ENCODE measurements at regions not wholly inside any gene's neighbourhood (a gene's known extent, or its start where the extent isn't known, plus 50 kb on each side); places are given as distances from the start of the nearest gene placed in this dataset.

DNA sequence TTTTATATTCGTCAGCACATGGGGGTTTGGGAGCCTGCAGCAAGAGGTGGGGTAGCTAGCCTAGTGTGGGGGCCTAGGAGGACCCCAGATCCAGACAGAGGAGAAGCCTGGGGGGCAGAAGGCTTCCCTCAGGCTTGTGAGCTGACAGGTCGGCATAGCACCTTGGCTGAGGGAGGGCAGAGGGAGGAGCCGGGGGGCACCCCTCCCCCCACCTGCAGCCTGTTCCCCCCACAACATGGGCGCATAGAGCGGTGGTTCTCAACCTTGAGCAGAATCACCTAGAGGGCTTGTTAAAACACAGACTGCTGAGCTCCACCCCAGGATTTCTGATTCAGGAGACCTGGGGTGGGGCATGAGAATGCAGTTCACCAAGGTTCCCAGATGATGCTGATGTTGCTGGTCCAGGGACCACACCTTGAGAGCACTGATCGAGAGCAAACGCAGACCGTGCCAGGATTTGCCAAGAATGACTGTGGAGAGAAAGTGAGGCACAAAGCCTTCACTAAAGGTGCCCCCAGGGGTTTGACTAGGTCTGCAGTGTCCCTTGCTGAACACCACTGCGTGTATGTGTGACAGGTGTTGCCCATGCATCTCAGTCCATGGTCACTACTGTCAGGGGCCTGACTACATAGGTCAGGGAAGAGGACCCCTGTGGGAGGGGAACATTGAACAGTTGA is 163.3 kb downstream of the MACROH2A1 start:
- TF ChIP-seq FOXK2 (IDR thresholded peaks at IDR 0.05), result no peak
- TF ChIP-seq PKNOX1 (IDR thresholded peaks at IDR 0.05), result no peak
- no peak for TF ChIP-seq HDGF (IDR thresholded peaks at IDR 0.05; ENCODE audit: borderline replicate concordance)
- no peak for TF ChIP-seq CTBP1 (IDR thresholded peaks at IDR 0.05; ENCODE audit: borderline replicate concordance)
- no peak for TF ChIP-seq FOXA1 (IDR thresholded peaks at IDR 0.05)
- TF ChIP-seq NFRKB (IDR thresholded peaks at IDR 0.05), result no peak
- no peak for TF ChIP-seq LEF1 (IDR thresholded peaks at IDR 0.05; ENCODE audit: borderline replicate concordance)
- TF ChIP-seq TARDBP (IDR thresholded peaks at IDR 0.05), result no peak
- no peak for TF ChIP-seq L3MBTL2 (conservative IDR thresholded peaks at IDR 0.05)
- no peak for TF ChIP-seq ELF4 (IDR thresholded peaks at IDR 0.05)
- TF ChIP-seq FOXM1 (IDR thresholded peaks at IDR 0.05; ENCODE audit: borderline replicate concordance), result no peak
- TF ChIP-seq ARNT (IDR thresholded peaks at IDR 0.05), result no peak
- TF ChIP-seq SUZ12 (IDR thresholded peaks at IDR 0.05), result no peak
- no peak for DNase-seq (ENCODE audit: extremely low spot score)
- CTCF ChIA-PET, result no interaction called here
- POLR2A ChIA-PET, result interaction anchor here (0.7 kb wide), 1 partner anchor 9 kb away, joined by 3 read pairs; no protein-coding TSS in a partner anchor

GRCh38 chr5:135234666-135235401 is 164.2 kb downstream of the MACROH2A1 start:
- no peak for DNase-seq (ENCODE audit: extremely low spot score)
- CTCF ChIA-PET, result no interaction called here
- POLR2A ChIA-PET, result no interaction called here
- no peak for TF ChIP-seq PKNOX1 (IDR thresholded peaks at IDR 0.05)

DNA sequence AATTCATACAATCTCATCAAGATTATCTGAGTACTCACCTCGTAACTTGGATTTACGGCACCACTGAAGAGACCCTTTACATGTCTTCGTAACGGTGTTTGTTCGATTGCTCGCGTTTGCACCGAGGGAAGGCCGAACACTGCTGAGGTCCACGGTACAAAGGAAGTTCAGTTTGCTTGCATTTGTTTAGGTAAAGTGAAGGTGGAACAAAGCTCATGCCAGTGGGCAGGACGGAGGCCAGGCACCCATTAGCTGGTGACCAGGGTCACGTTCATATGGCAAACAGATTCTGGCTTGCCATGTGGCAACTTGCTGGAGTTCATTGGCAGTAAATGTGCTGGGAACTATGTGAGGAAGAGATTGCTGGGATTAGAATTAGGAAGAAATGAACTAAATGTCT is 164.8 kb downstream of the MACROH2A1 start:
- no peak for DNase-seq (ENCODE audit: extremely low spot score)
- CTCF ChIA-PET, result no interaction called here
- POLR2A ChIA-PET, result no interaction called here
- TF ChIP-seq LEF1 (IDR thresholded peaks at IDR 0.05; ENCODE audit: borderline replicate concordance) (no peak), ZNF384 (IDR thresholded peaks at IDR 0.05) (no peak), HDGF (IDR thresholded peaks at IDR 0.05; ENCODE audit: borderline replicate concordance) (no peak), FOXK2 (IDR thresholded peaks at IDR 0.05) (no peak), PKNOX1 (IDR thresholded peaks at IDR 0.05) (no peak), TARDBP (IDR thresholded peaks at IDR 0.05) (no peak), FOXM1 (IDR thresholded peaks at IDR 0.05; ENCODE audit: borderline replicate concordance) (no peak), BHLHE40 (IDR thresholded peaks at IDR 0.05; ENCODE audit: borderline replicate concordance) (no peak), ARNT (IDR thresholded peaks at IDR 0.05) (no peak), FOXA1 (IDR thresholded peaks at IDR 0.05) (no peak), CTBP1 (IDR thresholded peaks at IDR 0.05; ENCODE audit: borderline replicate concordance) (no peak), ELF4 (IDR thresholded peaks at IDR 0.05) (no peak), SUZ12 (IDR thresholded peaks at IDR 0.05) (no peak), L3MBTL2 (conservative IDR thresholded peaks at IDR 0.05) (no peak)

DNA sequence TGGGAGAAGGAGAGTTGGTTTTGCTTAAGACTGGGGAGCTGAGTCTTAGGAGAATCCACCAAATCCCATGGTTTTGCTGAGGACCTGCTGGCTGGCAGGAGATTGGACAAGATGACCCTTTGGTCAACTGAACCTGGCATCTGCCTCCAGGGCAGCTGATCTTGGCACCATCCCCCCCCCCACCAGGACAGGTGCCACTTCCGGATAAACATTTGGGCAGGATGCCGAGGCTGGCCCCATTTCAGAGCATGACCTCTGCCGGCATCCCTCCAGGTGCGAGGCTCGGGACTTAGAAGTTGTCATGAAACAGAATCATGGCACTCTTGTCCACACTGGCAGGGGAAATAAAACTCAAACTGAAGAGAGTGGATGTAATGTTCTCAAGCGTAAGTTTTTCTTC is 165.6 kb downstream of the MACROH2A1 start:
- CTCF ChIA-PET, result no interaction called here
- DNase-seq (ENCODE audit: extremely low spot score), result no peak
- POLR2A ChIA-PET, result no interaction called here
- no peak for TF ChIP-seq FOXM1 (IDR thresholded peaks at IDR 0.05; ENCODE audit: borderline replicate concordance)
- no peak for TF ChIP-seq TARDBP (IDR thresholded peaks at IDR 0.05)
- no peak for TF ChIP-seq PKNOX1 (IDR thresholded peaks at IDR 0.05)
- no peak for TF ChIP-seq HDGF (IDR thresholded peaks at IDR 0.05; ENCODE audit: borderline replicate concordance)
- TF ChIP-seq SP1 (IDR thresholded peaks at IDR 0.05), result no peak
- no peak for TF ChIP-seq FOXK2 (IDR thresholded peaks at IDR 0.05)
- TF ChIP-seq ARNT (IDR thresholded peaks at IDR 0.05), result no peak
- TF ChIP-seq FOXA1 (IDR thresholded peaks at IDR 0.05), result no peak
- TF ChIP-seq LEF1 (IDR thresholded peaks at IDR 0.05; ENCODE audit: borderline replicate concordance), result no peak
- no peak for TF ChIP-seq SUZ12 (IDR thresholded peaks at IDR 0.05)
- TF ChIP-seq NFRKB (IDR thresholded peaks at IDR 0.05), result no peak
- no peak for TF ChIP-seq ELF4 (IDR thresholded peaks at IDR 0.05)
- no peak for TF ChIP-seq ZNF384 (IDR thresholded peaks at IDR 0.05)
- no peak for TF ChIP-seq BHLHE40 (IDR thresholded peaks at IDR 0.05; ENCODE audit: borderline replicate concordance)

DNA sequence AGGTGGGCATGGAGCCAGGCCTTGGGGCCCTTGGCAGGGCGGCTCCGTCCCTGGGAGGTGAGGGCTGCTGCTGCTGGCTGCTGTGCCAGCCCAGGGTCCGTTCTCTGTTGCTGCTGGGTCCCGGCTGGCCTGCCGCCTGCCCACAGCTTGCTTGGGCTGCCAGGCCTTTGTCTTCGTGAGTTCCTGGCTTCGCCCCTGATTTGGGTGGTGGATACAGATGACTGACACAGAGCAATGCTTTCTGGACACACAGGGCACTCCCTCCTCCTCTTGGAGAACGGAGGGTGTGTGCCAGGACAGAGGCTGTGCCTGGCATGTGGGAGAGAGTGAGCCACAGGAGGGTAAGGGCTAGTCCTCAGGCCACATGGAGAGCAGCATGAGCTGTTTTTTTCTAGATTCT is 166.1 kb downstream of the MACROH2A1 start:
- ChIA-PET CTCF (interaction anchor here (0.6 kb wide), 1 partner anchor 87 kb away, joined by 3 read pairs; no protein-coding TSS in a partner anchor), POLR2A (no interaction called here)
- no peak for TF ChIP-seq FOXA1 (IDR thresholded peaks at IDR 0.05)
- TF ChIP-seq NFRKB (IDR thresholded peaks at IDR 0.05), result no peak
- DNase-seq (ENCODE audit: extremely low spot score), result no peak

- TF ChIP-seq ARNT (IDR thresholded peaks at IDR 0.05) (no peak), CTBP1 (IDR thresholded peaks at IDR 0.05; ENCODE audit: borderline replicate concordance) (no peak), SUZ12 (IDR thresholded peaks at IDR 0.05) (no peak), ELF4 (IDR thresholded peaks at IDR 0.05) (no peak), LEF1 (IDR thresholded peaks at IDR 0.05; ENCODE audit: borderline replicate concordance) (no peak), L3MBTL2 (conservative IDR thresholded peaks at IDR 0.05) (no peak), SP1 (IDR thresholded peaks at IDR 0.05) (no peak), ZNF384 (IDR thresholded peaks at IDR 0.05) (no peak), PKNOX1 (IDR thresholded peaks at IDR 0.05) (no peak), FOXK2 (IDR thresholded peaks at IDR 0.05) (no peak), FOXA1 (IDR thresholded peaks at IDR 0.05) (no peak), NFRKB (IDR thresholded peaks at IDR 0.05) (no peak), FOXM1 (IDR thresholded peaks at IDR 0.05; ENCODE audit: borderline replicate concordance) (no peak), BHLHE40 (IDR thresholded peaks at IDR 0.05; ENCODE audit: borderline replicate concordance) (no peak), TARDBP (IDR thresholded peaks at IDR 0.05) (no peak), HDGF (IDR thresholded peaks at IDR 0.05; ENCODE audit: borderline replicate concordance) (no peak)
- DNase-seq (ENCODE audit: extremely low spot score), result no peak
- POLR2A ChIA-PET, result no interaction called here
- CTCF ChIA-PET, result interaction anchor here (0.8 kb wide), 1 partner anchor 13 kb away, joined by 4 read pairs; no protein-coding TSS in a partner anchor
These were observed 167.7 kb downstream of the MACROH2A1 start for GRCh38 chr5:135231289-135231688.

Measured in HEK293T (cell line).